C4-2B (cell line): ENCODE measurements at regions not wholly inside any gene's neighbourhood (a gene's known extent, or its start where the extent isn't known, plus 50 kb on each side); places are given as distances from the start of the nearest gene placed in this dataset.

Experiments
- H3K27ac ChIP-seq: fragments of 450-650 bp; 2 replicates; pipeline ENCODE4 v1.5.1; 2017
- CTCF ChIP-seq: fragments of 450-650 bp; conservative IDR thresholded peaks from 2 replicates; pipeline ENCODE4 v1.5.1; 2017; ENCODE audit warnings: mild to moderate bottlenecking
- ZFX ChIP-seq: fragments of 450-650 bp; IDR thresholded peaks from 2 replicates; pipeline ENCODE4 v1.6.1; 2017

DNA sequence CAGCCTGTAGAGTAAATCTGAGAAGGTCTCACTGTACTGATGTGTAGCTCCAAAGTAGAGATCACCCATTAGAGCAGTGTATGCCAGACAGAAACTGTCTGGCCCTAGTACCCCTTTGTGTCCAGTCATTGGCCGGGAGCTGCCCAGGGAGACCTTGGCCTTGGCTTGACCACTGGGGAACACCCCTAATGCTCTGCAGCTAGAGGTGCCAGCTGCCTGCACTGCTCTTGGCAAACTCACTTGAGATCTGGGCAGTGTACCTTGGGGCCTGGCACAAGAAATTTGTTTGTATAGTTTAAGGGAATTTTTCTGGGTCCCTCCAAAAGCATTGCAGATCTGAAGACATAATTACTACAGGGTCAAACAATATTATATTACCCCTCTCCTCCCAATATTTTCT is 78.7 kb upstream of the MPHOSPH6 start:
- no peak overlapping the region for H3K27ac ChIP-seq
- TF ChIP-seq CTCF, result no peak
- TF ChIP-seq ZFX, result no peak

- H3K27ac ChIP-seq, result no peak overlapping the region
- no peak for TF ChIP-seq CTCF
- no peak for TF ChIP-seq ZFX
These were observed 78.1 kb upstream of the MPHOSPH6 start for GRCh38 chr16:82248012-82248656.

- TF ChIP-seq CTCF (no peak), ZFX (no peak)
- no peak overlapping the region for H3K27ac ChIP-seq
These were observed 72.2 kb upstream of the MPHOSPH6 start for GRCh38 chr16:82242201-82242600.

DNA sequence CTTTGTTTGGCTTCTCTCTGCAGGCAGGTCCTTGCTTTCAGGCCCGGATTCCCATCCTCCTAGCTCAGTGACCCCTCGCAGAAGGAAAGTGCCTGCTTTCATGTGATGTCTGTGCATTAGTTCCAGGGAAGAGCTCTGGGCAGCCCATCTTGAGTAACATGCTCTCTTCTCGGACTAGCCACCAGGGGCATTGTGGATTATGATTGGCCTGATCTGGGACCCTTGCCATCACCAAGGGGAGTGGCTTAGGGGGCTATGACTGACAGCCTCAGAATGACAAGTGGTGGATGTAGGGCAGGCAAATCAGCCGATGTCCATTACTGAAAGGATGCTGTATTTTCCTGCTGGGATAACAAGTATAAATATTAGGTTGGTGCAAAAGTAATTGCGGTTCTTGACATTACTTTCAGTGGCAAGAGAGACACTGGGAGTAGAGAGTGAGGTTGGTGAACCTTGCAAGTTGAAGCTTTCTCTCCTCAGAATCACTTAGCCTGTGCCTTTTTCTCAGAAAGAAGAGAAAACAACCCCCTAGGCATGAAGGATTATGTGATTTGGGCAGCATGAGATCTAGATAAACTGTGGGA is 71.5 kb upstream of the MPHOSPH6 start:
- TF ChIP-seq CTCF (no peak), ZFX (no peak)
- no peak overlapping the region for H3K27ac ChIP-seq

GRCh38 chr16:82240111-82240510 is 70.1 kb upstream of the MPHOSPH6 start:
- TF ChIP-seq ZFX (no peak), CTCF (no peak)
- H3K27ac ChIP-seq, result no peak overlapping the region

DNA sequence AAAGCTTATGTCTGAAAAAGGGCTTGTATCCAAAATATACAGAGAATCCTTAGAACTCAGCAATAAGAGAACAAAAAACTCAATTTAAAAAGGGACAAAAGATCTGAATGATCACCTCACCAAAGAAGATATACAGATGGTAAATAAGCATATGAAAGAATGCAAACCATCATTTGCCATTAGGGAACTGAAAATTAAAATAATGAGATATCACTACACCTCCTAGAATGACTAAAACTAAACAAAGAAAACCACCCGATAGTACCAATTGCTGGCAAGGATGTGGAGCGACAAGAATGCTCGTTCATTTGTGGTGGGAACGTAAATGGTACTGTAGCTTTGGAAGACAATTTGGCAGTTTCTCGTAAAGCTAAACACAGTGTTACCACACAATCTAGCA is 66.9 kb upstream of the MPHOSPH6 start:
- no peak overlapping the region for H3K27ac ChIP-seq
- TF ChIP-seq ZFX (no peak), CTCF (no peak)

GRCh38 chr16:82236415-82236814 is 66.4 kb upstream of the MPHOSPH6 start:
- TF ChIP-seq CTCF, result no peak
- TF ChIP-seq ZFX, result no peak
- no peak overlapping the region for H3K27ac ChIP-seq
